Gastroesophageal sphincter (tissue), 3 donors: ENCODE measurements at regions not wholly inside any gene's neighbourhood (a gene's known extent, or its start where the extent isn't known, plus 50 kb on each side); places are given as distances from the start of the nearest gene placed in this dataset.

Experiments used
- EP300 ChIP-seq: sonication (generic); formaldehyde crosslinking; IDR thresholded peaks from one replicate; pipeline ENCODE4 v1.6.1; 2017; ENCODE audit warnings: antibody characterized with exemption, mild to moderate bottlenecking
- POLR2A ChIP-seq, 2 donors: fragments of 450-650 bp; IDR thresholded peaks; one replicate each; pipeline ENCODE4 v1.6.1; 2017; ENCODE audit warnings: antibody characterized with exemption in 2 of 2, mild to moderate bottlenecking in 2 of 2, moderate library complexity in 1 of 2
- TF ChIP-seq, protein P1 (sequence below), 4 experiments: fragments of 200-600 bp in 2 of 4; fragments of 450-650 bp in 2 of 4; sonication (generic) in 1 of 4; IDR thresholded peaks; one replicate each; pipeline ENCODE4 v1.5.1; 2017 to 2019; ENCODE audit warnings: antibody characterized with exemption in 4 of 4, mild to moderate bottlenecking in 2 of 4, moderate library complexity in 2 of 4

DNA sequence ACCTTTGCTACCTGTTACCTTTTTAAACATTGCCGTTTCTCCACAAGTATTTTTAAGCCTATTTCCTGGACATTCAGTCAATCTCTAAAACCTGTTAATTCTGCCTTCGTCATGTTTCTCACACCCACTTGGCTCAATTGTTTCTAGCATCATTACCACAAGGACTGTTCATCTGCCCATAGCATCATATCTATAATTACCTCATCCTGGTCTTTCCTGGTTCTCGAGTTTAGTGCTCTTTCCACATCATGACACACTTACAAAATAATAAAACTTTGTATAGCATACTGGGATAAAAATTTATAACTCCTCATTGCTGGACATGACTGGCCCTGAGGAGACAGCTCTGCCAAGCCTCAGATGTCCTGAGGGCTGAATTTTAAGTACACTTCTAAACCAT is 104.8 kb downstream of the CYB561 start:
- TF ChIP-seq, protein P1, sequence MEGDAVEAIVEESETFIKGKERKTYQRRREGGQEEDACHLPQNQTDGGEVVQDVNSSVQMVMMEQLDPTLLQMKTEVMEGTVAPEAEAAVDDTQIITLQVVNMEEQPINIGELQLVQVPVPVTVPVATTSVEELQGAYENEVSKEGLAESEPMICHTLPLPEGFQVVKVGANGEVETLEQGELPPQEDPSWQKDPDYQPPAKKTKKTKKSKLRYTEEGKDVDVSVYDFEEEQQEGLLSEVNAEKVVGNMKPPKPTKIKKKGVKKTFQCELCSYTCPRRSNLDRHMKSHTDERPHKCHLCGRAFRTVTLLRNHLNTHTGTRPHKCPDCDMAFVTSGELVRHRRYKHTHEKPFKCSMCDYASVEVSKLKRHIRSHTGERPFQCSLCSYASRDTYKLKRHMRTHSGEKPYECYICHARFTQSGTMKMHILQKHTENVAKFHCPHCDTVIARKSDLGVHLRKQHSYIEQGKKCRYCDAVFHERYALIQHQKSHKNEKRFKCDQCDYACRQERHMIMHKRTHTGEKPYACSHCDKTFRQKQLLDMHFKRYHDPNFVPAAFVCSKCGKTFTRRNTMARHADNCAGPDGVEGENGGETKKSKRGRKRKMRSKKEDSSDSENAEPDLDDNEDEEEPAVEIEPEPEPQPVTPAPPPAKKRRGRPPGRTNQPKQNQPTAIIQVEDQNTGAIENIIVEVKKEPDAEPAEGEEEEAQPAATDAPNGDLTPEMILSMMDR (IDR thresholded peaks at IDR 0.05), result no peak
- TF ChIP-seq EP300 (no peak), POLR2A (IDR thresholded peaks at IDR 0.05) (no peak)
